PFSK-1 (cell line): ENCODE measurements at regions not wholly inside any gene's neighbourhood (a gene's known extent, or its start where the extent isn't known, plus 50 kb on each side); places are given as distances from the start of the nearest gene placed in this dataset.

Experiments used
- FOXP2 ChIP-seq: optimal IDR thresholded peaks from 2 replicates; pipeline ENCODE3; 2011; ENCODE audit warnings: borderline replicate concordance, control low read depth, inconsistent platforms; ENCODE audit not compliant: insufficient read depth; ENCODE audit errors: extremely low read length, extremely low read depth
- POLR2AphosphoS5 ChIP-seq: IDR thresholded peaks from 2 replicates; pipeline ENCODE4 v1.6.1; 2012; ENCODE audit warnings: low read depth, mild to moderate bottlenecking, control low read depth, low read length, moderate library complexity
- REST ChIP-seq, 2 experiments: IDR thresholded peaks; 2 replicates each; pipeline versions ENCODE4 v1.6.1 to v1.8.0; 2011 to 2012; ENCODE audit warnings: low read depth in 2 of 2, low read length in 2 of 2, control low read depth in 1 of 2, inconsistent platforms in 1 of 2, mild to moderate bottlenecking in 1 of 2, moderate library complexity in 1 of 2; ENCODE audit not compliant: insufficient read depth in 1 of 2
- SIN3A ChIP-seq: IDR thresholded peaks from 2 replicates; pipeline ENCODE4 v1.6.1; 2012; ENCODE audit warnings: mild to moderate bottlenecking, low read length, moderate library complexity, borderline replicate concordance; ENCODE audit not compliant: insufficient read depth
- TAF1 ChIP-seq: IDR thresholded peaks from 2 replicates; pipeline ENCODE4 v1.6.1; 2012; ENCODE audit warnings: low read length, control low read depth, borderline replicate concordance; ENCODE audit not compliant: insufficient read depth

- TF ChIP-seq POLR2AphosphoS5 (no peak), FOXP2 (no peak), TAF1 (no peak), SIN3A (no peak), REST (IDR thresholded peaks at IDR 0.05; ENCODE audit: insufficient read depth in 1 of 2, low read depth in 2 of 2, low read length in 2 of 2) (no peak)
Measured at GRCh38 chr11:97502201-97502600, 1112.4 kb downstream of the JRKL start.

- TF ChIP-seq POLR2AphosphoS5 (no peak), REST (IDR thresholded peaks at IDR 0.05; ENCODE audit: insufficient read depth in 1 of 2, low read depth in 2 of 2, low read length in 2 of 2) (no peak)
Measured at GRCh38 chr11:97506076-97506759, 1116.4 kb downstream of the JRKL start.

GRCh38 chr11:97514446-97514845 lies 1124.6 kb downstream of the JRKL start:
- TF ChIP-seq TAF1, result no peak
- no peak for TF ChIP-seq FOXP2
- TF ChIP-seq REST (IDR thresholded peaks at IDR 0.05; ENCODE audit: insufficient read depth in 1 of 2, low read depth in 2 of 2, low read length in 2 of 2), result no peak
- no peak for TF ChIP-seq SIN3A
- no peak for TF ChIP-seq POLR2AphosphoS5

GRCh38 chr11:97516688-97517087 lies 1126.9 kb downstream of the JRKL start:
- TF ChIP-seq POLR2AphosphoS5, result no peak
- TF ChIP-seq FOXP2, result no peak
- no peak for TF ChIP-seq SIN3A
- no peak for TF ChIP-seq REST (IDR thresholded peaks at IDR 0.05; ENCODE audit: insufficient read depth in 1 of 2, low read depth in 2 of 2, low read length in 2 of 2)
- no peak for TF ChIP-seq TAF1

GRCh38 chr11:97525273-97525672 lies 1135.5 kb downstream of the JRKL start:
- TF ChIP-seq TAF1 (no peak), FOXP2 (no peak), SIN3A (no peak), REST (IDR thresholded peaks at IDR 0.05; ENCODE audit: insufficient read depth in 1 of 2, low read depth in 2 of 2, low read length in 2 of 2) (no peak), POLR2AphosphoS5 (no peak)
